HCT116 (cell line): ENCODE measurements at regions not wholly inside any gene's neighbourhood (a gene's known extent, or its start where the extent isn't known, plus 50 kb on each side); places are given as distances from the start of the nearest gene placed in this dataset.

Source experiments
- CEBPB ChIP-seq: IDR thresholded peaks from 2 replicates; pipeline ENCODE4 v1.6.1; 2012; ENCODE audit warnings: low read depth
- EZH2 ChIP-seq: fragments of 200-600 bp; sonication (generic); IDR thresholded peaks from 2 replicates; pipeline ENCODE4 v1.6.1; 2017; ENCODE audit warnings: antibody characterized with exemption, mixed run types
- EZH2phosphoT487 ChIP-seq: fragments of 200-600 bp; IDR thresholded peaks from 2 replicates; pipeline ENCODE4 v1.6.1; 2018; ENCODE audit warnings: antibody characterized with exemption, borderline replicate concordance
- MAX ChIP-seq: IDR thresholded peaks from 2 replicates; pipeline ENCODE4 v1.6.1; 2012
- POLR2A ChIP-seq: IDR thresholded peaks from 2 replicates; pipeline ENCODE4 v1.7.0; 2011; ENCODE audit warnings: borderline replicate concordance; ENCODE audit not compliant: insufficient read depth, insufficient read length; ENCODE audit errors: extremely low read depth
- POLR2AphosphoS5 ChIP-seq: IDR thresholded peaks from 2 replicates; pipeline ENCODE4 v1.6.1; 2011; ENCODE audit warnings: mild to moderate bottlenecking, low read depth, low read length, moderate library complexity
- RAD21 ChIP-seq: IDR thresholded peaks from 2 replicates; pipeline ENCODE4 v1.6.1; 2012; ENCODE audit warnings: low read depth, mild to moderate bottlenecking
- SIN3A ChIP-seq: IDR thresholded peaks from 2 replicates; pipeline ENCODE4 v1.6.1; 2012; ENCODE audit warnings: low read depth
- SP1 ChIP-seq: IDR thresholded peaks from 2 replicates; pipeline ENCODE4 v1.6.1; 2012; ENCODE audit warnings: low read depth
- TCF7L2 ChIP-seq: IDR thresholded peaks from 2 replicates; pipeline ENCODE4 v1.7.0; 2011; ENCODE audit warnings: borderline replicate concordance, inconsistent platforms; ENCODE audit not compliant: insufficient read depth, insufficient read length; ENCODE audit errors: extremely low read depth
- ZBTB33 ChIP-seq: IDR thresholded peaks from 2 replicates; pipeline ENCODE4 v1.6.1; 2011; ENCODE audit warnings: mild to moderate bottlenecking, low read length, moderate library complexity; ENCODE audit not compliant: insufficient replicate concordance; ENCODE audit errors: extremely low read depth
- ZNF274 ChIP-seq: fragments of 200-500 bp; sonication (Bioruptor generic); IDR thresholded peaks from 2 replicates; pipeline ENCODE4 v1.6.1; 2014; ENCODE audit warnings: mild to moderate bottlenecking, low read depth, low read length, inconsistent platforms
- TF ChIP-seq, protein P1 (sequence below), 3 experiments: fragments of 200-600 bp in 1 of 3; sonication (generic) in 1 of 3; IDR thresholded peaks in 2 of 3; conservative IDR thresholded peaks in 1 of 3; 2 replicates each; pipeline ENCODE4 v1.5.1; 2012 to 2017; ENCODE audit warnings: low read depth in 2 of 3, low read length in 2 of 3, antibody characterized with exemption in 1 of 3, borderline replicate concordance in 1 of 3, control low read depth in 1 of 3, mild to moderate bottlenecking in 1 of 3, mixed read lengths in 1 of 3, mixed run types in 1 of 3, moderate library complexity in 1 of 3; ENCODE audit not compliant: insufficient read depth in 1 of 3

GRCh38 chr3:109863701-109864100, 526.4 kb upstream of the DPPA4 start:
- no peak for TF ChIP-seq RAD21
- no peak for TF ChIP-seq POLR2A
- no peak for TF ChIP-seq EZH2
- TF ChIP-seq POLR2AphosphoS5 = no peak
- TF ChIP-seq, protein P1, sequence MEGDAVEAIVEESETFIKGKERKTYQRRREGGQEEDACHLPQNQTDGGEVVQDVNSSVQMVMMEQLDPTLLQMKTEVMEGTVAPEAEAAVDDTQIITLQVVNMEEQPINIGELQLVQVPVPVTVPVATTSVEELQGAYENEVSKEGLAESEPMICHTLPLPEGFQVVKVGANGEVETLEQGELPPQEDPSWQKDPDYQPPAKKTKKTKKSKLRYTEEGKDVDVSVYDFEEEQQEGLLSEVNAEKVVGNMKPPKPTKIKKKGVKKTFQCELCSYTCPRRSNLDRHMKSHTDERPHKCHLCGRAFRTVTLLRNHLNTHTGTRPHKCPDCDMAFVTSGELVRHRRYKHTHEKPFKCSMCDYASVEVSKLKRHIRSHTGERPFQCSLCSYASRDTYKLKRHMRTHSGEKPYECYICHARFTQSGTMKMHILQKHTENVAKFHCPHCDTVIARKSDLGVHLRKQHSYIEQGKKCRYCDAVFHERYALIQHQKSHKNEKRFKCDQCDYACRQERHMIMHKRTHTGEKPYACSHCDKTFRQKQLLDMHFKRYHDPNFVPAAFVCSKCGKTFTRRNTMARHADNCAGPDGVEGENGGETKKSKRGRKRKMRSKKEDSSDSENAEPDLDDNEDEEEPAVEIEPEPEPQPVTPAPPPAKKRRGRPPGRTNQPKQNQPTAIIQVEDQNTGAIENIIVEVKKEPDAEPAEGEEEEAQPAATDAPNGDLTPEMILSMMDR (IDR thresholded peaks at IDR 0.05 in 2 of 3, conservative IDR thresholded peaks at IDR 0.05 in 1 of 3; ENCODE audit: borderline replicate concordance in 1 of 3, insufficient read depth in 1 of 3, low read depth in 2 of 3, low read length in 2 of 3) = no peak
- TF ChIP-seq CEBPB = no peak
- no peak for TF ChIP-seq MAX
- TF ChIP-seq ZNF274 = no peak
- no peak for TF ChIP-seq EZH2phosphoT487
- no peak for TF ChIP-seq SIN3A
- no peak for TF ChIP-seq ZBTB33
- TF ChIP-seq SP1 = no peak
- TF ChIP-seq TCF7L2 = no peak
